HFF-Myc (cell line): ENCODE measurements at regions not wholly inside any gene's neighbourhood (a gene's known extent, or its start where the extent isn't known, plus 50 kb on each side); places are given as distances from the start of the nearest gene placed in this dataset.

Experiments
- DNase-seq: peaks from one replicate; pipeline ENCODE4 v3.0.0-alpha.2; 2011; ENCODE audit warnings: low read depth; ENCODE audit errors: extremely low read depth
- H3K4me3 ChIP-seq: replicated peaks from 2 replicates; pipeline ENCODE4 v1.5.1; 2011; ENCODE audit warnings: low read depth, mild to moderate bottlenecking, control low read depth, low read length
- TF ChIP-seq, protein P1 (sequence below): IDR thresholded peaks from 2 replicates; pipeline ENCODE4 v1.5.1; 2012; ENCODE audit warnings: mild to moderate bottlenecking, low read depth, low read length, control low read depth; ENCODE audit errors: missing control alignments

DNA sequence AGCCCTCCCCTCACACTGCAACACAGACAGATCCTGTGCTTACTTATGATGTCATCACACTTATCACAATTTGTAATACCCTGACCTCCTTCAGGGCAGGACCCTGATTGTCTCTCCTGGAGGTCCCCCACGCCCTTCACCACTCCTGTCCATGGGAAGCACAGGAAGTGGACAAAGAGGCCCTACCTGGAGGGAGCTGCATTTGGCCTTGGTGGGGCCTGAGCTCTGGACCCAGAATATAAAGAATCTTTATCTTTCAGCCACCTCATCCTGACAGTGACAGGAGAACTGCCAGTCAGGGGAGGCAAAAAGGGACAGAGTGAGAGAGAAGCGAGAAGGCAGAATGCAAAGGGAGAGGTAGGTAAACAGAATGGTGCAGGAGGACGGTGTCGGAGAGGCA is 303.4 kb upstream of the N4BP1 start:
- DNase-seq, result no peak
- H3K4me3 ChIP-seq, result no peak overlapping the region
- TF ChIP-seq, protein P1, sequence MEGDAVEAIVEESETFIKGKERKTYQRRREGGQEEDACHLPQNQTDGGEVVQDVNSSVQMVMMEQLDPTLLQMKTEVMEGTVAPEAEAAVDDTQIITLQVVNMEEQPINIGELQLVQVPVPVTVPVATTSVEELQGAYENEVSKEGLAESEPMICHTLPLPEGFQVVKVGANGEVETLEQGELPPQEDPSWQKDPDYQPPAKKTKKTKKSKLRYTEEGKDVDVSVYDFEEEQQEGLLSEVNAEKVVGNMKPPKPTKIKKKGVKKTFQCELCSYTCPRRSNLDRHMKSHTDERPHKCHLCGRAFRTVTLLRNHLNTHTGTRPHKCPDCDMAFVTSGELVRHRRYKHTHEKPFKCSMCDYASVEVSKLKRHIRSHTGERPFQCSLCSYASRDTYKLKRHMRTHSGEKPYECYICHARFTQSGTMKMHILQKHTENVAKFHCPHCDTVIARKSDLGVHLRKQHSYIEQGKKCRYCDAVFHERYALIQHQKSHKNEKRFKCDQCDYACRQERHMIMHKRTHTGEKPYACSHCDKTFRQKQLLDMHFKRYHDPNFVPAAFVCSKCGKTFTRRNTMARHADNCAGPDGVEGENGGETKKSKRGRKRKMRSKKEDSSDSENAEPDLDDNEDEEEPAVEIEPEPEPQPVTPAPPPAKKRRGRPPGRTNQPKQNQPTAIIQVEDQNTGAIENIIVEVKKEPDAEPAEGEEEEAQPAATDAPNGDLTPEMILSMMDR, result no peak

DNA sequence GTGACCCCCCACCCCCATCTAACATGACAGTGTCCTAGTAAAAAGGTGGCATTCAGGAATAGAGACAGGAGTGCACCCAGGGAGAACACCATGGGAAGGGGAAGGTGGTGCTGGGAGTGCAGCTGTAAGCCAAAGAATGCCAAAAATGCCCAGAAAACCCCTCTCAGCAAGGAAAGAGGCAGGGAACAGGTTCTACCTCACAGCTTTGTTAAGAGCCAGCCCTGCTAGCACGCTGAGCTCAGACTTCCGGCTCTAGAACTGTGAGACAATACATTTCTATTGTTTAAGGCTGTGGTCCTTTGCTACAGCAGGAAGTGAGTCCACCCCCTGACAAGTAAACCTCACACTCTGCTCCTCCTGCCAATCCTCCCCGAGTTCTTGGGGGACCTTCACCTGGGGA is 302.4 kb upstream of the N4BP1 start:
- TF ChIP-seq, protein P1, result no peak
- DNase-seq, result no peak
- no peak overlapping the region for H3K4me3 ChIP-seq

DNA sequence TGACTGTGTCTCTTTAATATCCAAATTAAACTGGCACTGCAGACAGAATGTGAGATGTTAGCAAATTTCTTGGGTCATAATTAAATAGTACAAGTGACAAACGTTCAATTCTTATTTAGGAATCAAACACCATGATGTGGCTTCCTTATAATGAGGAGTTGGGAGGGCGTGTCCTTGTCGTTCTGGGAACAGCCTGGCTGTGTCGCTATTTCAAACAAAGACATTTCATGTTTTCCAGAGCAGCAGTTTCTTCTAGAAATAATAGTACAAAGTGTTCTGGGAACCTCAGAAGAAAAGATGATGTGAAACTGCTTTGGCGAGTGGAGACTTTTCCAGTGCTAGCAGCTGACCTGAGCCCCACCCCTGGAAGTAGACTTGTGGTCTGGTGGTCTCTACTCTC is 301.7 kb upstream of the N4BP1 start:
- no peak for DNase-seq
- TF ChIP-seq, protein P1, result no peak
- no peak overlapping the region for H3K4me3 ChIP-seq

DNA sequence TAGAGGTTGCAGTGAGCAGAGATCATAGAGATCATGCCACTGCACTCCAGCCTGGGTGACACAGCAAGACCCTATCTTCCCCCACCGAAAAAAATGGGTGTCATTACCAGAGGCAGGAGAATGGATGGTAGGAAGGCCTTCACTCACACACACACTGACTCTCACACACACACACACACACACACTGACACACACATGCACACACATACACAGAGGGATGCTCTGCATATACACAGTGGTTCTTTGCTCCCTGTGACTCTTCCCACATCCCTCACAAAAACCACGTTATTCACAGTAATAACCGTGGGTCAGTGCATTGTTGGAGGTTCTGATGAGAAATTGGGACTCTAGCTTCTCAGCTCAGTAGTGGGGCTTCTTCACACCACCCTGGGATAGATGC is 300.2 kb upstream of the N4BP1 start:
- DNase-seq, result no peak
- H3K4me3 ChIP-seq, result no peak overlapping the region
- TF ChIP-seq, protein P1, result no peak

DNA sequence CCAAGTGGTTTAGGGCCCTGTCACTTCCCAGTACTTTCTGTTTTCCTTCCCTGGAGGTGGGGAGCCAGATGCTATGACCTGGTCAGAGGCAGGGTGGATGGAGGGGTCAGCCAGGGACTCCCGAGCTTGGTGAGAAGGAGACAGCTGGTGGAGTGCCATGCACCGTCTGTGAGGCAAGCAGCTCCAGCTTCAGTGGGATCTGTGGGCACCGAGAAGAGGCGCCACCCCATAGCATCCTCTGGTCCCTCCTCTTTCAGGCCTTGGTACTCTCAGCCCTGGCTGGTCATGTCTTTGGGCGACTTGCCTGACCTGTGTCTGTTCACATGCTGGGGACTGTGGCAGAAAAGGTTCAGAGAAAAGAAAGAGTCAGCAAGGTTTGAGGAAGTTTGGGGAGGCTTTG is 299.3 kb upstream of the N4BP1 start:
- TF ChIP-seq, protein P1, result no peak
- no peak for DNase-seq
- no peak overlapping the region for H3K4me3 ChIP-seq

DNA sequence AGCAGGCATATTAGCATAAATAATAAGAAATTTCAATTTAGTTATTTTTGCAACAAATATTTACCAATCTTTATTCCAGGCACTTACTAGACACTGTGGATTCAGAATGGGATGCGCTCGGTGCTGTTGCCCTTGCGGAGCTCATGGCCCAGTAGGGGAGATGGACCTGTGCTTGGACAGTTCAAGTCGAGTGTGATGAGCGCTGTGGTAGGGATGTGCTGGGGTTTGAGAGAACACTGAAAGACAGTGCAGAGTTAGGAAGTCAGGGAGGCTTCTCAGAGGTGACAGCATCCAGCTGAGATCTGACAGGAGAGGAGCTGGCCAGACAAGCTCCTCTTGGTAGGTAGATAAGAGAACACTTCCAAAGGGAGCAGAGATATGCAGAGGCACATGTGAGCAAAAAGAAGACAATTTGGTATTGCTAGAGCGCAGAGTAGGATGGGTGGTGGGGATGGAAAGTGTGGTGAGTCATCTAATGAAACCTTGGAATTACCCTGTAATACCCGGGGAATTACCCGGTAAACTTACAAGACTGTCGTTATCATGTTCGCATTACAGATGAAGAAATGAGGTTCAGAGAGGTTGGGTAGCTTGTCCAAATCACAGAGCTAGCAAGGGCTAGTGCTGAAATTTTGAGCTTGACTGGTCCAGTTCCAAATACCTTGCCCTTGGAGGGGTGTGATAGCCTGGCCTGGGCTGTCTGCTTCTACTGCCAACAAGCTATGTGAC is 298.1 kb upstream of the N4BP1 start:
- DNase-seq, result no peak
- TF ChIP-seq, protein P1, result no peak
- H3K4me3 ChIP-seq, result no peak overlapping the region
